BJ (cell line): ENCODE measurements at regions not wholly inside any gene's neighbourhood (a gene's known extent, or its start where the extent isn't known, plus 50 kb on each side); places are given as distances from the start of the nearest gene placed in this dataset.

Experiments used
- CTCF ChIA-PET: fragments of 350-600 bp; formaldehyde crosslinking; extraction: SDS; loops from one replicate; lab custom pipeline; 2021; ENCODE audit warnings: antibody characterized with exemption, inconsistent platforms; lab: Yijun Ruan, JAX
- POLR2A ChIA-PET: fragments of 300-600 bp; sonication (Branson Sonifier 250); formaldehyde crosslinking; extraction: SDS; loops from one replicate; lab custom pipeline; 2021; ENCODE audit warnings: antibody characterized with exemption; lab: Charles Lee
- DNase-seq: peaks from one replicate; pipeline ENCODE4 v3.0.0-alpha.2; 2011; ENCODE audit warnings: low read depth
- H3K27me3 ChIP-seq: 2 replicates; pipeline ENCODE4 v1.6.0; 2011; ENCODE audit warnings: low read length; ENCODE audit not compliant: control insufficient read depth, insufficient read depth
- H3K36me3 ChIP-seq: 2 replicates; pipeline ENCODE4 v1.5.1; 2011; ENCODE audit warnings: low read length; ENCODE audit not compliant: control insufficient read depth, insufficient read depth
- H3K4me3 ChIP-seq: 2 replicates; pipeline ENCODE4 v1.5.1; 2011; ENCODE audit warnings: low read depth, mild to moderate bottlenecking, control low read depth, low read length
- TF ChIP-seq, protein P1 (sequence below): IDR thresholded peaks from 2 replicates; pipeline ENCODE4 v1.5.1; 2011; ENCODE audit warnings: low read depth, mild to moderate bottlenecking, control low read depth, inconsistent platforms, low read length, moderate library complexity; ENCODE audit not compliant: insufficient read depth

DNA sequence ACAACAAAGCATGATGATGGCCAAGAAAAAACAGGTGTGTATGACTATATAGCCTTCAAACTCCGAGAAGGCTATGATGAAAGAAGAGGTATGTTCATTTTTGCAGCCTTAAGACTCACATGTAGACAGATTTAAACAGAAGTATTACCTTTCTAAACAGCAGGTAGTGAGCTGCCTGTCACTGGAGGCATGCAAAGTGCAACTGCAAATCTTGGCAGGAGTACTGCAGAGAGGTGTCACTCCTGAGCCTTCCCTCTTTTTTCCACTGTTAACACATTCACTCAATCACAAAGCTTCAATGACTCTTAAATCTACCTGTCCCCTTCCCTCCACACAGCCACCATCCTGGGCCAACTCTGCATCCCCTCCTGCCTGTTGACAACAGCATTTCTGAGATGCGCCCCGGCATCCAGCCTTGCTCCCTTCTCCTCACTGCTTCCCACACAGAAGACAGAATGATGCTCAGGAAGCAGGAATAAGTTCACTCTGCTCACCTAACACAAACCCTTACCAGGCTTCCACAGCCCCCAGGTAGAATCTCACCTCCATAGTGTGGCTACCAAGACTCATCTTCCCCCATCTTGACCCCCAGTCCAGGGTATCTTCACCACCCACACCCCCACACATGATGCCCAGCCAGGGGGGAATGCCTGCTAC, 161.9 kb upstream of the ZMIZ1 start:
- peaks cover 15% of the 10 kb centered on the region for H3K27me3 ChIP-seq
- H3K36me3 ChIP-seq = no peaks in the 10 kb centered on the region
- TF ChIP-seq, protein P1, sequence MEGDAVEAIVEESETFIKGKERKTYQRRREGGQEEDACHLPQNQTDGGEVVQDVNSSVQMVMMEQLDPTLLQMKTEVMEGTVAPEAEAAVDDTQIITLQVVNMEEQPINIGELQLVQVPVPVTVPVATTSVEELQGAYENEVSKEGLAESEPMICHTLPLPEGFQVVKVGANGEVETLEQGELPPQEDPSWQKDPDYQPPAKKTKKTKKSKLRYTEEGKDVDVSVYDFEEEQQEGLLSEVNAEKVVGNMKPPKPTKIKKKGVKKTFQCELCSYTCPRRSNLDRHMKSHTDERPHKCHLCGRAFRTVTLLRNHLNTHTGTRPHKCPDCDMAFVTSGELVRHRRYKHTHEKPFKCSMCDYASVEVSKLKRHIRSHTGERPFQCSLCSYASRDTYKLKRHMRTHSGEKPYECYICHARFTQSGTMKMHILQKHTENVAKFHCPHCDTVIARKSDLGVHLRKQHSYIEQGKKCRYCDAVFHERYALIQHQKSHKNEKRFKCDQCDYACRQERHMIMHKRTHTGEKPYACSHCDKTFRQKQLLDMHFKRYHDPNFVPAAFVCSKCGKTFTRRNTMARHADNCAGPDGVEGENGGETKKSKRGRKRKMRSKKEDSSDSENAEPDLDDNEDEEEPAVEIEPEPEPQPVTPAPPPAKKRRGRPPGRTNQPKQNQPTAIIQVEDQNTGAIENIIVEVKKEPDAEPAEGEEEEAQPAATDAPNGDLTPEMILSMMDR = no peak
- ChIA-PET POLR2A (no interaction called here), CTCF (interaction anchor here (0.9 kb wide), 1 partner anchor 18 kb away, joined by 3 read pairs; no protein-coding TSS in a partner anchor)
- DNase-seq = no peak
- H3K4me3 ChIP-seq = no peak overlapping the region

- no peaks in the 10 kb centered on the region for H3K36me3 ChIP-seq
- TF ChIP-seq, protein P1 = no peak
- CTCF ChIA-PET = no interaction called here
- H3K4me3 ChIP-seq = no peak overlapping the region
- no peak for DNase-seq
- POLR2A ChIA-PET = no interaction called here
- H3K27me3 ChIP-seq = peaks cover 17% of the 10 kb centered on the region
Measured at GRCh38 chr10:78907551-78908211, 161.1 kb upstream of the ZMIZ1 start.

GRCh38 chr10:78909221-78909620, 159.5 kb upstream of the ZMIZ1 start:
- TF ChIP-seq, protein P1 = no peak
- Histone ChIP-seq H3K4me3 (no peak overlapping the region), H3K36me3 (no peaks in the 10 kb centered on the region), H3K27me3 (peaks cover 16% of the 10 kb centered on the region)
- POLR2A ChIA-PET = no interaction called here
- no peak for DNase-seq
- CTCF ChIA-PET = no interaction called here

DNA sequence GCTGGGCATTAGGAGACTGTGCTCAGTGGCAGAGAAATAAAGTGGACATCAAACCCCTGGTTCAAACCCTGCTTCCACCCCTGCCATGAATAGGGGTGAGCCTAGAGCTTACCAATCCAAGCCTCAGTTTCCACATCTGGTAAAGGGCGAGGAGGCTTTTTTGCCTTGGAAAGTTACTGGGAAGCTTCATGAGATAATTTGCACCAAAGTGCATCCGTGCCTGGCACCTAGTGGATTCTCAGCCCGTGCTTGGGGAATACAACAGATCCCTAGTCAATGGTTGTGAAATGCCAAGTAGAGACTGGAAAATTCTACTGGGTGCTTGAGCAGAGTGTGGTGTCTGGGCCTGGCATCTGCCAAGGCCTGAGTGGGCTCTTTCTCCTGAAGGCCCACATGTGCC, 158.7 kb upstream of the ZMIZ1 start:
- ChIA-PET CTCF (no interaction called here), POLR2A (no interaction called here)
- no peak for DNase-seq
- Histone ChIP-seq H3K36me3 (no peaks in the 10 kb centered on the region), H3K4me3 (no peak overlapping the region), H3K27me3 (peaks cover 18% of the 10 kb centered on the region)
- TF ChIP-seq, protein P1 = no peak

DNA sequence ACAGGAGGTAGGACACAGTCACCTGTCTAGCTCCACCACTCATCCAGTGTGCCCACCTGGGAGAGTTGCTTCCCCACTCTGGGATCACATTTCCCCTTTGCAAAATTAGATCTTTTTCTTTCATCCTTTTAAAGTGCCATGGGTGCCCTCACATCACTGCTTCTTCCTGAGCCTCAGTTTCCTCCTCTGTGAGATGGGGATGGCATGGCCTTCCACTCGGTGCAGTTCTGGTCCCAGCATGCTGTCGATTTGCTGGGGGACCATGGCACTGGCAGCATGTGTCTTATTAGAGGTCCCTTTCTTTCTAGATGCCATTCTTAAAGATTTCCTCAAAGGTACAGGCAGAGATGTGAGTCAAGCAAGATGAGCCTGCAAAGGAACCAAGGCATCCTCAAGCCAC, 158.3 kb upstream of the ZMIZ1 start:
- TF ChIP-seq, protein P1 = no peak
- Histone ChIP-seq H3K4me3 (no peak overlapping the region), H3K36me3 (no peaks in the 10 kb centered on the region), H3K27me3 (peaks cover 18% of the 10 kb centered on the region)
- POLR2A ChIA-PET = no interaction called here
- CTCF ChIA-PET = no interaction called here
- DNase-seq = no peak
